Activated CD8-positive, alpha-beta memory T cell treated with anti-CD3 and anti-CD28 coated beads, Interleukin-2, amount 50 U/mL, for 24 hours (primary cell): ENCODE measurements at regions not wholly inside any gene's neighbourhood (a gene's known extent, or its start where the extent isn't known, plus 50 kb on each side); places are given as distances from the start of the nearest gene placed in this dataset.

ENCODE experiments used
- DNase-seq: peaks from one replicate; pipeline ENCODE4 v3.0.0-alpha.2; 2020; ENCODE audit errors: extremely low read depth

DNA sequence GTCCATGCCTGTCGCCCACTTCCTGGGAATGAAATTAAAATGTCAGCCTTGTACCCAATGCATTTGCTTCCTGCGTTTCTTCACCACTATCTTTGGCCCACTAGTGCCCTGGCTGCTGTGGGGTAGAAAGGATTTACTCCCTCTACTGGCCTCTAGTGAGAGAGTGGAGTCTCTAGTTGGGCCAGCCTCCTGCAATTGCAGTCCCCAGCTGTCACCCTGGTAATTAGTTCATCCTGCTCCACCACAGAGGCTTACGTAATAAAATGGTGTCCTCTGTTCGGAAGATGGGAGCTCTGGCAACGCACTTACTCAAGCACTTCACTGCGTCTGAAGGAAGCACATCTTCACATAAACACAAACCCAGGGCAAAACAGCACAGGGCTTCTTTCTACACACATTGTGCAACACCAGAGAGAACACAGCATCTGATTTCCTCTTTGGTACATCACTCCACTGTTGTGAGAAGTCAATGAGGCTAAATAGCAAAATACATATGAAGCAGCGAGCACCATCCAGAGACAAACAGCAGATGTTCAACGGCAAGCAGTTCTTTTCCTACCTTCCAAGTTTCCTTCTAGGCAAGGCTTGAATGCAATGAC is 274.6 kb downstream of the LRATD1 start:
- DNase-seq = no peak

GRCh38 chr2:14909795-14910194 is 277.3 kb downstream of the LRATD1 start:
- no peak for DNase-seq

DNA sequence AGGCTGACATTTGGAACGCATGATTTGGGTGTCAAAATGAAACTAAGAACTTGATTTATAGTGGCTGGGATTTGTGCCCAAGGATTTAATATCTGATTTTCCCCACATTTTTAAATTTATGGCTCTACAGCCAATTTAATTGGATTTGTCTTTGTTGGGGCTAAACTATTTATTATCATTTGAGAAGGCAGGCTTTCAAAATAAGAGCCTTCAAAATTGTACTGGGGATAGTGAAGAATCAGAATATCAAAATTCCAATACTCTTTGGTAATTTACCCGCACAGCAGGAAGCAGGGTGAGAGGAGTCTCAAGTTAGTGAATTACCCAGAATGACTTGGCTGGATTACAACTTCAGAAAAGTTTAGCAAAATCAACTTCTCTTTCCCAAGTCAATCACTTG is 278.1 kb downstream of the LRATD1 start:
- no peak for DNase-seq

DNA sequence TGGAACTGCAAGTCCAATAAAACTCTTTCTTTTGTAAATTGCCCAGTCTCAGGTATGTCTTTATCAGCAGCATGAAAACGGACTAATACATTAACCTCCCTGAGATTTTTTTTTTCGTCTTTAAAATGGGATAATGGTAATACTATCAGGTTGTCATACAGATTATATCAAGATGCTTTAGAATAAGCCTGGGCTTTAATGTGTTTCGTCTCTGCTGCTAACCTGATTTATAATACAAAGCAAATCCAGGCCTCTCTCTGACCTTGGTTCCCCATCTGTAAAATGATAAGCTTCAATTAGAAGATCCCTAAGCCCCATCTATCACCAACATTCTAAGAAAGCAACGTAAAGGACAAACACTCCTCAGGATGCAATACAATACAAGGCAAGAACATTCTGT is 283.5 kb downstream of the LRATD1 start:
- DNase-seq = no peak

GRCh38 chr2:14923820-14924580 is 291.5 kb downstream of the LRATD1 start:
- no peak for DNase-seq

DNA sequence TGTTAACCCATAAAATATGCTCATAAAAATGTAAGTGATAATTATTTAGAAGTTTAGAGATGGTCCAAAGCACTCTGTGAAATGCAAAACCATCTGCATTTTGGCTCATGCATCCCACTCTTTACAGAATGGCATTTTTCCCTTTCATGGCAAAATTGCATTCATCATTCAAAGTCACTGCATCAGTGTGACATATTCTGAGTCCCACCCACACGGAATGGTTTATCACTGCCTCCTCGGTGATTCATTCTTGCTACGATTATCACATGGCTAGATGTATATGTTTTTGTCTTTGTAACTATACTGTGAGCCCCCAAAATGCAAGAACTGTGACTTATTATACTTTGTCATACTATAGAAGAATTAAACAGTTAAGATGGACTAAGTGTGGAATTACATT is 293.0 kb downstream of the LRATD1 start:
- no peak for DNase-seq

- DNase-seq = no peak
These were observed 294.6 kb downstream of the LRATD1 start for GRCh38 chr2:14927021-14927564.

DNA sequence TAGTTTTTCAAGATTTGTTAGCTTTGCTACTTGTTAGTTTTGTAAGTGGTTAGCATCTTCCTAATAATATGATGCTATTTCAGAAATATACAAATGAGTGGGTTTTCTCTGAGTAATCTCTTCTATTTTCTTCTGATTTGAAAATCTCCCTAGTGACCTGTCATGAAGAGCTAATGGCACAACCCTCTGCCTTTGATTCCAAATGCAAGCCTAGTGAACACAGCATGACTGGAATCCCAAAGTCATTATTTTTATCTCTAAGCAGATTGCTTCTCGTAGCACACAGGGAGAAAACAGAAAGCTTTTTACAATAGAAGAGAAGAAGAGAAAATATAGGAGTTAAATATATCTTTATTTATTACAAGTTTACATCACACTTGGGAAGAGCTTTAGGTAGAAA is 295.5 kb downstream of the LRATD1 start:
- DNase-seq = no peak

GRCh38 chr2:14930441-14930840 is 297.9 kb downstream of the LRATD1 start:
- no peak for DNase-seq

- no peak for DNase-seq
These were observed 299.8 kb downstream of the LRATD1 start for GRCh38 chr2:14932285-14932684.

DNA sequence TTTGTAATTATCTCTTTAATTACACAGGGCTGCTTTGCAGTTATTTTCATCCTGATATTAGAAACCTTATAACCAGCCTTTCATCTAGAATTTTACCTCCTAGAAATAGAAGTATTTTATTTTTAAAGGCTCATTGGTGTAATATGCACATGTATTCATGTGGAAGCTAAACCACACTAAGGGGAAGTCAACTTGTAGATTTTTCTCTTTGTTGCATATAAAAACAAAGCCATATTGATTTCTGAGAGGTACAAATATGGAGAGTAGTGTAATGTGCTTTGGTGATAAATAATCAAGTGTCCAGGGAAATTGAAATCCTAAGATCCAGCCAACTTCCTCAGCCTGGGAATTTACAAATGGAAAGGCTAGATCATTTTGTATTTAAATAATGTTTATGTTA is 301.2 kb downstream of the LRATD1 start:
- DNase-seq = no peak

- DNase-seq = no peak
These were observed 303.9 kb downstream of the LRATD1 start for GRCh38 chr2:14936426-14936825.

DNA sequence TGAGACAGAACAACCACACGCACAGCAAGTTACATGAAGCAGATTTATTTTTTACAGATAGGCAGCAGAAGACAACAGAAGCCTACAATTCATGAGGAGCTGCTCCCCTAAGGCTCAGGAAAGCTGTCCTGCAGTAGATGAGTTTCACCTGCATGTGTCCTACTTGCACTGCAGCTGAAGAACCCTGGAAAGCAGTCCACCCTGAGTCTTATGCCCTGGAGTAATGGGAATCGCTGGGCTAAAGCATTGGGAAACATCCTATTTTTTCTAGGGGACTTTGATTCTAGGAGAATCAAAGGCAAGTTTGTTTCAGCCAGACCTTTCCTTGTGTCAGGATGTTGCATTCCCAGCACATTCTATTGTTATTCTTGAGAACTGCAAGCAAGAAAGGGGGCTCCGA is 304.8 kb downstream of the LRATD1 start:
- DNase-seq = no peak

DNA sequence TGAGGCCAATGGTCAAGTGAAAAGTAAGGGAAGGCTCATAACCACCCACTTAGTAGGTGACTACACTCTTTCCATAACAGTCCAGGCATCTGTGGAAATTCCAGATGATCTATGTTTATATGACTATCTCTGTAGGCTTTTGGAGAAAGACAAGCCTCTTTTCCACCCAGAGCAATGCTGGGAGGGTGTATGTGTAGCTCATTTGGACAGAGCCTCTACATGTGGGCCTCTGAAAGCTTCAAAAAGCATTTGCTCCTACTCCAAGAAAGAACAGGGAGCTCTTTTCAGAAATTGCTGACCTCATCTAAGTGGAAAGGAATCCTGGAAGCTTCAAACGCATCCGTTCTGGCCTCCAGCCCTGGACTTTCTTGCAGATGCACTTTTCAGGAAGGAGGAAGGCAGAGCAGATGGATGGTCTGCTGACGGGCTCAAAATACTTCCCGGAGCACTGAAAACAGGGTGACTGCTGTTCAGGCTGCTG is 308.7 kb downstream of the LRATD1 start:
- DNase-seq = no peak

DNA sequence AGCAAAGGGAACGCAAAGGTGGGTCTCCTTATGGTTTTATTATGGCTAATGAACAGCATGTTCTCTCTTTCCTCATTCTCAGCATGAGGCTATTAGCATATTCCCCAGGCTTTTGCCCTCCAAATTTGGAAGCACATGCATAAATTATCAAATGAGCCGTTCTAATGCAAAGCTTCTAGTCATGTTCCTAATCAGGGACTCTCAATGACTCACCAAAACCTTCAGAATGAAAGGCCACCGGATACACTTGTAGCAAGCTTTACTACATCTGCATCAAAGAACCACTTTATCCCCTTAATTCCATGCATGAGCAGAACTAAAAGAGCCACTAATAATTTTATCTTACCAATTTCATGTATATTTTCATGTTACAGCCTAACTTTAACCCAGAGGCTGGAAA is 310.5 kb downstream of the LRATD1 start:
- no peak for DNase-seq

- no peak for DNase-seq
These were observed 312.2 kb downstream of the LRATD1 start for GRCh38 chr2:14944562-14945346.

GRCh38 chr2:14951569-14952285 is 319.2 kb downstream of the LRATD1 start:
- DNase-seq = no peak

- no peak for DNase-seq
These were observed 320.0 kb downstream of the LRATD1 start for GRCh38 chr2:14952400-14952963.

- no peak for DNase-seq
These were observed 328.3 kb downstream of the LRATD1 start for GRCh38 chr2:14960686-14961324.

DNA sequence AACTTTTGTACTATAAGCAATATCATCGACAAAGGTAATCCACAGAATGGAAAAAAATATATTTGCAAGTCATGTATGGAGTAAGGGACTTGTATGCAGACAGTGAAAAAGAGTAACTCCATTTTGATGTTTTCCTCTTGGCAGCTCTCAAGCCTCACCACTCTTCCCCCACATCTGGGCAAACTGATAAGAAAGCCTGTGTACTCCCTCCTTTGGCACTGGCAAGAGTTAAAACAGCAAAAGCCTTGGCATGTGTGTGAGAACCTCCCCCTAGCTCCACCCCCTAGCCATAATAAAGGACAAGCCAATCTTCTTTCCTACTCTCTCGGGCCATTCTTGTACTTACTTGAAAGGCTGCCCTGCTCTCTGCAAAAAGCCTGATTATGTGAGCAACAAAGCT is 335.2 kb downstream of the LRATD1 start:
- no peak for DNase-seq

GRCh38 chr2:14975381-14975780 is 342.9 kb downstream of the LRATD1 start:
- DNase-seq = no peak
